Activated CD8-positive, alpha-beta memory T cell treated with anti-CD3 and anti-CD28 coated beads, Interleukin-2, amount 50 U/mL, for 1 hour (primary cell): ENCODE measurements at regions not wholly inside any gene's neighbourhood (a gene's known extent, or its start where the extent isn't known, plus 50 kb on each side); places are given as distances from the start of the nearest gene placed in this dataset.
"Not testable (repeated sequence)": the region's sequence is repeated elsewhere in the genome, so short reads cannot be mapped to it uniquely, and the experiment has no call there.

Source experiments
- DNase-seq: peaks from one replicate; pipeline ENCODE4 v3.0.0-alpha.2; 2020; ENCODE audit errors: extremely low read depth

DNA sequence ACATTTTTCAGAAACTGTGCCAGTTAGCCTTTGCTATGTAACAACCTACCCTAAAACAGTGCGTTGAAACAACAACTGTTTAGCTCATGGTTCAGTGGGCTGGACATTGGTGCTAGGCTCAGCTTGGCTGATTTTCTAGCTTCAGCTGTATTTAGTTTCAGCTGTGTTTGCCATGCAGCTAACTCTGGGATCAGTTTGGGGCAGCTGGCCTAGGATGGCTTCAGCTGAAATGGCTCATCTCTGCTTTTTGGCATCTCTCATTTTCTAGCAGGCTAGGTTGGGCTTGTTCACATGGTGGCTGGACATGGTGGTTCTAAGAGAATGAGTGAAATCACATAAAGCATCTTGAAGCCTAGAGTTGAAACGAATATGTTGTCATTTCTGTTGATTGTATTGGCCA lies 464.2 kb downstream of the QKI start:
- DNase-seq, result no peak

GRCh38 chr6:163877877-163878639 lies 463.5 kb downstream of the QKI start:
- no peak for DNase-seq

DNA sequence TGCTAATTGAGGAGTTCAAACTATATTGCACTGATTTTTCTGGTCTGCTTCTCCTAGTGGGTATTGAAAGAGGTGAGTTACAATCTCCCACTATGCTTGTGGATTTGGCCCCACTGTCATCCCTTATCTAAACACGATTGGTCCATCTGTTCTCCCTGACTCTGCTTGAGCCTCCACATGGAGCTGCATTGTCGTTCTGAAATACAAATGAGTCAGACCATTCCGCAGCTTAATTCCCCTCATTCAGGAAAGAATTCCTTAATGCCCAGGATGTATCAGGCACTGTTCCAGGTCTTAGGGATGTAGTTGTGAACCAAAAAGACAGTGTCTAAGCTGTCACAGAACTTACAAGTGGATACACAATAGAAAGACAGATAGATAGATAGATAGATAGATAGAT lies 461.9 kb downstream of the QKI start:
- no peak for DNase-seq

DNA sequence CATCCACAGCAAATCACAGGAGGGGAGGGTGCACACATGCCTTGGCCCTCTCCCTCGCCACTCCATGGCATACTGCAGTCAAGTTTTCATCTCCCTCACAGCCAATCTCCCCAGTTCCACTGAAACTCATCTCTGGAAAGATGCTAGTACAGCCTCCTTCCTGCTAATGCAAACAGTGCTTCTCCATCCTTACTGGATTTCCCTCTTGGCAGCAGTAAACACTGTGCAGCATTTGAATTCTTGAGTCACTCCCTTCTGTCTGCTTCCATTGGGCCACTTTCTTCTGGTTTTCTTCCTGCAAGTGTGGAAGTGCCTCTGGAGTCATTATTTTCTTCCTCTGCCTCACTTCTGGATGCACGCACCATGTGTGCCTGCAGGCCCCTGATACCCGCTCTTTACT lies 460.3 kb downstream of the QKI start:
- DNase-seq, result no peak

- no peak for DNase-seq
These were observed 457.8 kb downstream of the QKI start for GRCh38 chr6:163872335-163872734.

DNA sequence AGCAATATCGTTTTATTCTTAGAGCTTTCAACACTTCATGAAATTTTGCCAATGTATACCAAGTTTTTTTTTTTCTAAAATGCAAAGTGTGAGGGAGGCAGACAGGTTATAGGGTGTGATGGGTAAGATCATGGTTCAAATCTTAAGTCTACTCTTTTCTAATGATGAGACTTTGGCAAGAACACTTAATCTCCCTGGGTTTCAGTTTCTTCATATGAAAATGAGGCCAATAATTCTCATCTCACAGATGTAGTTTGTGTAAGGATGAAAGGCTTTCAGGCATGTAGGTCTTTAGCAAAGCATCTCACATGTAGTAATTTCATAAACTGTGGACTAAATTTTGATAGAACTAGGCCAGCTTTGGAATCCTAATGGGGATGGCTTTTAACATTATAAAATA lies 457.1 kb downstream of the QKI start:
- DNase-seq, result no peak

DNA sequence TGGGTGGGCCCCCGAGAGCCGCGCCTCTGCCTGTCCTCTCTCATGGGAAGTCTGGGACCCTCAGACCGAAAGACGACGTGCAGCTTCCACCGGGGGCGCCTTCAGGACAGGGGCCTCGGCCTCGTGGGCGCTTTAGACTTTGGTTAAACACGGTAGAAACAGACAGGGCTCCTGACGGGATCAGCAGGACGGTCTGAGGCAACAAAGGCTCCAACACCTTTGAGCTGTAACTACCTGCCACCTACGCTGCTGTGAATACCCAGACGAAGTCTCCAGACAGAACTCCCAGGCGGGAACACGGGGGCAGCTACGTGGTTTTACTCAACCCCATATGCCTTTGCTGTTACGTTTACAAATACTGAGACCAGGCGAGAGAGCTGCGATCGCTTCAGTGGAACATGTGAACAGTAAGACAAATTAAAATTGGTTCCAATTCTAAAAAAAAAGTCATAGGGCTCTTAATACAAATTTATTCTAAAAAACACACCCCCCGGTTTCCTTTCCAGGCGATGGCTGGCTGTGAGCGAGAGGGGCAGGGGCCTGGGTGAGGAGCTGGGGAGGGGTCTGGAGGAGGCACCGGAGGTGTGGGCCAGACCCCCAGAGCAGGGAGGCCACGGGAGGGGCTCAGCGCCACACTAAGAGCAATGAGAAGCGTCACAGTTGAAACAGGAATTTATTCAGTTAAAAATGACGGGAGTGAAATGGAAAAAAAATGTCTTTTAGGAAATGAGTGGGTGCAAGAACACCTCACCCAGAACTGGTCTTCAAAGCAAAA lies 453.2 kb downstream of the QKI start:
- DNase-seq, result no peak

DNA sequence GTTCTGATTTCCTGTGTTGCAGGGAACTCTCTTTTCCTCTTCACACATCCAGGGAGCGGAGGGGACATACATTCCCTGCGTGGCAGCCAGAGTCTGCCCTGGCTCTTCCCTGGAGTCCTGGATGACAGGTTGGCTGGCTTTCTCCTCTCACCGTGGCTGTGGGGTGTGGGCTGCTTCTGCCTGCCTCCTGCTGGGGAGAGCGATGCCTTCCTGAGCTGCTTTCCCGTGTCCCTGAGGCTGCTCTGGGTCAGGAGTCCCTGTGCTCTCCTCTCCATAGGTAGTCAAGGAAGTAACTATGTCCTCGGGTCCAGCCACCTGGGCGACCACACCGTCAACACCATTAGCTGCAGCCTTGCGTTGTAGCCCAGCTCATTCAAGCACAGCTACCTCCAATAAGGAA lies 451.7 kb downstream of the QKI start:
- DNase-seq, result no peak

- DNase-seq, result no peak
These were observed 449.0 kb downstream of the QKI start for GRCh38 chr6:163863565-163863964.

DNA sequence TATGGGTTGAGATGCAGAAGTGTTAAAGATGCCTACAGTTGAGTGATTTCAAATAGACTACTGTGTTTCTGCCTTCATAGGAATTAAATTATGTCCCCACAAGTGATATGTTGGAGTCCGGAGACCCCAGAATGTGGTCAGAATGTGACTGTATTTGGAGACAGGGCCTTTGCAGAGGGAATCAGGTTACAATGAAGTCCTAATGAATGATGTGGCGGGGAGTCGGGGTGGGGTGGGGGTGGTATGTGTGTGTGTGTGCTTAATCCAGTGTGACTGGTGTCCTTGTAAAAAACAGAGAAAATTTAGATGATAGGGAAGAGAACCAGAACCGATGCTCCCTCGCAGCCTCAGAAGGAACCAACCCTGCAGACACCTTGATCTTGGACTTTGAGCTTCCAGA lies 448.2 kb downstream of the QKI start:
- DNase-seq, result no peak

GRCh38 chr6:163861627-163862026 lies 447.1 kb downstream of the QKI start:
- no peak for DNase-seq

- DNase-seq, result no peak
These were observed 446.0 kb downstream of the QKI start for GRCh38 chr6:163860287-163861081.

DNA sequence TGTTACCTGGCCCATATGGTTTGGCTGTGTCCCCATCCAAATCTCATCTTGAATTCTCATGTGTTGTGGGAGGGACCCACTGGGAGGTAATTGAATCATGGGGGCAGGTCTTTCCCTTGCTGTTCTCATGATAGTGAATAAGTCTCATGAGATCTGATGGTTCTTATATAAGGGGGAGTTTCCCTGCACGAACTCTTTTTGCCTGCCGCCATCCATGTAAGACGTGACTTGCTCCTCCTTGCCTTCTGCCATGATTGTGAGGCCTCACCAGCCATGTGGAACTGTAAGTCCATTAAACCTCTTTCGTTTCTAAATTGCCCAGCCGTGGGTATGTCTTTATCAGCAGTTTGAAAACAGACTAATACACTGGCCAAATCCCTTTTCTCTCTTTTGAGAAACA lies 444.4 kb downstream of the QKI start:
- not testable (repeated sequence) for DNase-seq

GRCh38 chr6:163857421-163857820 lies 442.9 kb downstream of the QKI start:
- DNase-seq, result no peak

DNA sequence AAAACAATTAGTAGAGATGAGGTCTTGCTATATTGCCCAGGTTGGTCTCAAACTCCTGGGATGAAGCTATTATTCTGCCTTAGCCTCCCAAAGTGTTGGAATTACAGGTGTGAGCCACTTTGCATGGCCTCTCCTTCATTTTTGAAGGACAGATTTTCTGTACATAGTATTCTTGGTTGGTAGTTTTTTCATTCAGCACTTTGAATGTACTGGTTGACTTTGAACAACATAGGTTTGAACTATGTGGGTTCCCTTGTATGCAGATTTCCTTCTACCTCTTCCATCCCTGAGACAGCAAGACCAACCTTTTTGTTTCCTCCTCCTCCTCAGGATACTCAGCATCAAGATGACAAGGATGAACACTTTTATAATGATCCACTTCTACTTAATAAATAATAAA lies 436.4 kb downstream of the QKI start:
- no peak for DNase-seq

GRCh38 chr6:163844761-163845160 lies 430.2 kb downstream of the QKI start:
- DNase-seq, result no peak

GRCh38 chr6:163844357-163844756 lies 429.8 kb downstream of the QKI start:
- DNase-seq, result no peak

DNA sequence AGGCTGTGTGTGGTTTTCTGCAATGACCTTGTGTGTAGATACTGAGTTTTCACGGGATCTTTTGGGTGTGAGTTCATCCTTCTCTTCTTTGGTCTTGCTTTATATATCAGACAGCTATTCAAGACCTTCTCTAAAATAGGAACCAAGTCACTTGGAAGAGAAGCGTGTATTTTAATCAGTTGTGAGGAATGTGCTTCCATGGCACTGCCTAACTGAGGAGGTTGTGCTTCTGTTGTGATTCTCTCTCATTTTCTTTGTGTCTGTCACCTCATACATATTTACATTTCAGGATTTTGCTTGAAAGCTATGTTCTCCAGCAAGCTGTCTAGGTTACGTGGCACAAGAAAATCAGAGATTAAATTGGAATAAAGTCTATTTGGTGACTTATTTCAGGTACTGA lies 428.7 kb downstream of the QKI start:
- no peak for DNase-seq

- no peak for DNase-seq
These were observed 427.9 kb downstream of the QKI start for GRCh38 chr6:163842467-163842866.

DNA sequence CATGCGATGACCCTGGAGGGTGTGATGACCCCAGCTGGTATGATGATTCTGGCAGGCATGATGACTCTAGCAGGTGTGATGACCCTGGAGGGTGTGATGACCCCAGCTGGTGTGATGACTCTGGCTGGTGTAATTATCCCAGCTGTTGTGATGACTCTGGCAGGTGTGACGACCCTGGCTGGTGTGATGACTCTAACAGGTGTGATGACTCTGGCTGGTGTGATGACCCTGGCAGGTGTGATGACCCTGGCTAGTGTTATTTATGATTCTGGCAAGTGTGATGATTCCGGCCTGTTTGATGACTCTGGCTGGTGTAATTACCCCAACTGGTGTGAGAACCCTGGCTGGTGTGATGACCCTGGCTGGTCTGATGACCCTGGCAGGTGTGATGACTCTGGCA lies 427.2 kb downstream of the QKI start:
- DNase-seq, result no peak

DNA sequence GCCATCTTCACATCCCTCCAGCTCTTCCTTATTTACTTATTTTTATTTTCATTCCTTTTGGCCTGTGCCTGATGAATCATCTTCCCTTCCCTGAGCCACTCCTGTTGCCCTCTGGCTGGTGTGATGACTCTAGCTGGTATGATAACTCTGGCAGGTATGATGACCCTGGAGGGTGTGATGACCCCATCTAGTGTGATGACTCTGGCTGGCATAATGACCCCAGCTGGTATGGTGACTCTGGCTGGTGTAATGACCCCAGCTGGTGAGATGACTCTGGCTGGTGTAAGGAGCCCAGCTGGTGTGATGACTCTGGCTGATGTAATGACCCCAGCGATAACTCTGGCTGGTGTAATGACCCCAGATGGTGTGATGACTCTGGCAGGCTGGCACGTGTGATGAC lies 426.8 kb downstream of the QKI start:
- no peak for DNase-seq

DNA sequence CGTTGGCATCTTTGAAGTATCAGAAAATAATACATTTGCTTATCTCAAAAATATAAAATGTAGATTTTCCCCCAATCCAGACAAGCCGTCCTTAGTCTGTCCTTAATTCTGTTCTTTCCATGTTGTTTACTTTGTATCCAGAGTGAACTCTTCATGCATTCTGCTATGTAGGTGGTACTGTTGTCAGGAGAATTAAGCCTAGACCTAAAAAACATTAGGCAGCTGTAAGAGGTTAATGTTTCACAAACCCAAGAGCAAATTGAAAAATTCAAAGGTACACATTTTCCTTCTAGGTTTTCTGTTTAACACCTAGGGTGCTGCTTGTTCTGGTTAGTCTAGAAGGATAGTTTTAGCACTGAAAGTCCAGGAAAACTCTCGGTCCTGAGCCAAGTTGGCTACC lies 426.4 kb downstream of the QKI start:
- no peak for DNase-seq

- DNase-seq, result no peak
These were observed 424.8 kb downstream of the QKI start for GRCh38 chr6:163839296-163839695.
